ENCODE measurements at regions not wholly inside any gene's neighbourhood (a gene's known extent, or its start where the extent isn't known, plus 50 kb on each side); places are given as distances from the start of the nearest gene placed in this dataset.
"Not testable (repeated sequence)": the region's sequence is repeated elsewhere in the genome, so short reads cannot be mapped to it uniquely, and the experiment has no call there.

DNA sequence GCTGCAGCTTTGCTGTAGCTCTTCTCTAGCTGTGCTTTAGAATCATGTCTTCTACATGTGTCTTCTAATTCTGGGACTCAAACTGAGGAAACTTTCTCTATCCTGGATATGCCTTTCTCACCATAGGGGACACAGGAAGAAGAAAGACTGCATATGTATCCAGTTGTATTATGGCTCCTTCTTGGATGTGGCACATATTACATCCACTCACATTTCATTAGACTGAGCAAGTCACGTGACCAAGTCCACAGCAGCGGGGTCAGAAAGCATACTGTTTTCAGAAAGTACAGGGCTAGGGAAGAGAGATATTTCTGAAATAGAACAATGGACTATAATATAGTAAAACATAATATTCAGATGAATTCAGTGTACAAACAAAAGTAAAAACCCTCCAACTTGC lies 187.6 kb upstream of the RIMS1 start:
- peak; percentile 6 for DNase-seq (ENCODE audit: low read depth)

DNA sequence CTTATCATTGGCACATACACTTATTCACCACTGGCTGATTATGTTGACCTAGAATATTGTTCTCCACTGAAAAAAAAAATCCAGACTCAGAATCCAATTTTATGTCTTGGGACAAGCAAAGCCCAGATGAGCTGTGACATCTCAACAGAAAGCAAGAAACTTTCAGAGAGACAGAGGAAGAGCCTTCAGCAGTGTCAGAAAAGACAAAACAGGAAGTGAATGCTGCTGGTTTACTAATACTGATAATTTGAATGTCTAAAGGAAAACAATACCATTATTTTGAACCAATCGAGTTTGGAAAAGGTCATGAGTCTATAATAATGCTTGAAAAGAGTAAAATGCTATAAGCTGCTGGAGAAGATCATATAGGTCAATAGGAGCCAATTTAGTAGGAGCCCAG lies 179.8 kb upstream of the RIMS1 start:
- DNase-seq (ENCODE audit: low read depth), result no peak

DNA sequence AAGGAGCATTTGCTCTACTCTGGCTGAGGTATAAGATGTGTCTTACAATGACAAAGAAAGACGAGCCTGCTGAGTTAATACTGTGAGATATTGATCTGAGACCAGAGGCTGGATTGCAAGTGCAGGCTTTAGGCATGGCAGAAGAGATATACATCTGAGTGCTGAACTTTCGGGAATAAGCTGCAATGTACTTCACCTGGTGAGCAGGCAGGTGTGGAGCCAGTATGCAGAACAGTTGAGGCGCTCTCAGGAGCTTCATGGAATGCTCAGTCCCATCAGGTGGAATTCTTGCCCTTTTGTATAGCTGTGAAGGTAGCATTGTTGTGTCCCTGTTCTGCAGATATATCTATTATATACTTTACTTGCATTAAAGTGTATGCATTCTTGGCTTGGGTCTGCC lies 179.3 kb upstream of the RIMS1 start:
- DNase-seq (ENCODE audit: low read depth), result no peak

DNA sequence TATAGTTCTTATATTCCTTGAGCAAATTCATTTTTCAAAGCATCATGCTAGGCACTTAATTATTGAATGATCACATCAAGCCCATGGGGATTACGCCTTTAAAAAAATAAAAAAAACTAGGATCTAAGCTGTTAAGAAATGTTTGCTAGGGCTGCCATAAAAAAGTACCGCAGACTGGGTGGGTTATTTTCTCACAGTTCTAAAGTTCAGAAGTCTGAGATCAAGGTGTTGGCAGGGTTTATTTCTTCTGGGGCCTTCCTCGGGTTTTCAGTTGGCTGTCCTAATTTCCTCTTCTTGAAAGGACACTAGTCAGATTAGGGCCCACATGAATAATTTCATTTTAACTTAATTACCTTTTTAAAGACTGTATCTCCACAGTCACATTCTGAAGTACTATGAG lies 165.6 kb upstream of the RIMS1 start:
- DNase-seq (ENCODE audit: low read depth), result no peak

DNA sequence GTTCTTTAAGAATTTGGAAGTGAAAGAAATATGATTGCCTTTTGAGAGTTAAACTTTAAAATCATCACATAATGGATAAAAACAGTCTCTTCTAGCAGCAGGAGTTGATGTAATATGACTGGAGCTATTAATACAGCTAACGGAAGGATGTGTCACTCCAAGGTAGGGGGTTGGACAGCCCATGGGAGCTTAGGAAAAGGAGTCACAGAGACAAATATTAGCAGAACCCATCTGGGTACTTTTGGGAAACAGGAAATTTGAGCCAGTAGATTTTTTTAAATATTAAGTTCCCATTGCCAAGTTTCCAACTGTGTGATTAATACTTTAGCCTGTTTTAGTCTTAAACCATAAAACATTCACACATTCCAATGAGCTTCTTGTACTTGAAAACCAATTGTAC lies 164.7 kb upstream of the RIMS1 start:
- peak; percentile 46 for DNase-seq (ENCODE audit: low read depth)

DNA sequence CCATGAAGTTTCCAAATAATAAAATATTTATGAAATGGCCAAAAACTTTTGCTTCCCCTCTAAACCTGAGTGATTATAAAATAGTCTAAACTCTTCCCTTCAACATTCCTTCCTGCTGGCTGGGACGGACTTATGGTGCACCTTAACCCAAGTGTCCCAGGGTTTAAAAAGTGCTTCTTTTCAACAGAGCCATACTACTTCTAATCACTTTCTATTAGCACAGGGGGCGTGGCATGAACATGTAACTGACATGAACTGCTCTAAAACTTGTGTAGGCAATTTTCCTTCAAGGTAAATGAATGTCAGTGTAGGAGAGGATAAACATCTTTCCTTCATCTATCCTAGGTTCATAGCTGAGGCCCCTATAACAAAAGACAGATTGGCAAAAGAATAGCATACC lies 163.6 kb upstream of the RIMS1 start:
- DNase-seq (ENCODE audit: low read depth), result no peak

DNA sequence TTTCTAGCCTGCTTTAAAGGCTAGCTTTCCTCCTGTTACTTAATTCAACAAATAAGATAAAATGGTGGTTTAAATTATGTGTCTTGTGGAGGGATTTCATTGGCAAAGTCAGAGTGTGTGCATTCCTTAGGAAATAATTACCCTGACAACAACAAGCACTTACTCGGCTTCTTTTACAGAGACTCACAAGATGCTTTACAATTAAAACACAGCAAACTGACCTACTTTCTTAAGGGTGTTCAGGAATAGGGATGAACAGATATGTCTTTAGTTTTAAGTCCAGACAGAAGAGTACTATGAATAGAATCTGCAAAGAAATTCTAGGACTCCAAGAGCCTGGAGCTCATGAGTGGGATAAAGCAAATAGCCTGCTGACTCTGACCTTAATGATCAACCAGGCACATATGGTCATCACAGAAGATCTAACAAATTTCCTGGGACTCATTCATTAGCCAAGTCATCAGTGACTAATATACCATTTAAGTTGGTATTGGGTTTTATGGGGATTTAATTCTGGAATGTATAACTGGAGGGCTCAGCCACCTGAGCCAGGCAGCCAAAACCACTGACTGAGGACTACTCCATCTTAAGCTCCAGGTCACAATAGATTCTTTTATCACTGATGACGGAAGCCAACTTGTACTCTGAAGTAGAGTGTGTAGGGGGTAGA lies 161.8 kb upstream of the RIMS1 start:
- no peak for DNase-seq (ENCODE audit: low read depth)

DNA sequence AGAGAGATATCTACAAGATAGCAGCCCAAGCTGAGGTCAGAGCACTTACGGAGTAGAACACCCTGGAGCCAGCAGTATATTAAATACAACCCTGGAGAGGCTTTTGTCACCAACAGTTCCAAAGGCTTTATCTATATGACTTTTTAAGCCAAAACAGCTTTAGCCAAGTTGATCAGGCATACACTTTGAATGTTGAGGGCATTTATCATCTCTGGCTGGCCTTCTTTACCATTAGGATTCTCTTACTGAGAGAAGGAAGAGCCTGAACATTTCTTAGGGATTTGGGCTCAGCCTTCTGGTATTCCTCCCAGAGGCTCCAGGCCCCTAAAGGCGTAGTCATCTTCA lies 161.3 kb upstream of the RIMS1 start:
- DNase-seq (ENCODE audit: low read depth), result no peak

DNA sequence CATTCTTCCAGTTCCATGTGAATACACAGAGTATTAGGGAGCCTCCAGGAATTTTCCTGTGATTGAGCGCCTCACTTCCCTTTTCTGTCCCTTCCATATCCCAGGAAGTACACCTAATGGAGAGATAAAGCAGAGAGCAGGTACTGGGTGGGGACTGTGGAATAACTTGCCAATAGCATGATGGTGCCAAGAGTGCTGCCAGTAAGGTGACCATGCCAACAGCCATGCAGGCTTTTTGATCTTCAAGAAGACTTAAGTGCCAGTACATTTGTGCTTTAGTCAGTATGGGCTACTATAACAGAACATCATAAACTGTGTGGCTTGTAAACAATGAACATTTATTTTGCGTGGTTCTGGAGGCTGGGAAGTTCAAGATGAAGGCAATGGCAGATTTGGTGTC lies 160.2 kb upstream of the RIMS1 start:
- DNase-seq (ENCODE audit: low read depth), result no peak

DNA sequence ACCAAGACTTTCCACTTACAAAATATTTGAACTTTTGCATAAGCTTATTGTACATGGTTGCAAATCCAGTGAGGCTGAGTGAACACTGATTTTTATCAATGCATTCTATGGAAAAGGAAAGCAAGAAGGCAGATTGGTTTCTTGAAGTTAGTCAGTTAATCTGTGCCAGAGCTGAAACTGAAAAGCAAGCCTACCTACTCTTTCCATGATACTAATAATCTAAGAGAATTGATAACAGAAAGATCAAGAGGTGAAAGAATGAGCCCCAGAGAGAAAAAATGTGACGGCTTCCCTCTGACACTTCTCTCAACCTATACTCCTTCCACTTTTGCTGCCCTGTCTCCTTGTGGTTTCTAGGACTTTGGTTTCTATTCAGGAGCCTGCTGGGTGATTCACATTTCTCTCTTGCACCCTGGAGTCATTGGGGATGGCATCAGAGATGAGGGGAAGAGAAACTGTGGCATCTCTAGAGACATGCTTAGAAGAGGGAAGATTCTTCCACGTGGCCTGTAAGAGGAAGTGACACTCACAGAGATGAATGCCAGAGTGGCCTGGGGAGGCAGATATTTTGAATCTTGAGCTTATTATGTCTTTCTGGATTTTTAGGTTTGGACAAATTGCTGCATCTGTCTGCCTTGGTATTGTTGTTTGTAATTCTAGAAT lies 158.6 kb upstream of the RIMS1 start:
- DNase-seq (ENCODE audit: low read depth), result peak; percentile 42

DNA sequence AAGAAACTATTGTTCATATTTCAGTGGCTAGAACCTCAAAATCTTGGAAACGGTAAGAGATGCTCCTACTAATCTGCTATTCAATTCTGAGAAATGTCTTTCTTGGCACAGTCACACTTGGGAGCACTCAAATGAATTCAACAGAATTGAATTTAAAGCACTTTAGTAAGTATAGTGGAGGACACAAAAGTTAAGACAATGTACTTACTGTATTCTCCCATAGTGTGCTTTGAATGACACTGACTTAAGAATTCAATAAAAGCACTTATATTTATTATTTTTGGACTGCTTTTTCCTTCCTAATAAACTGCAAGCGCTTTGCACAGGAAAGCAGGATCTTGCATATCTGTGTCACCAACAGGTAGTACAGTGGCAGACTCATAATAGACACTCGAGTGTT lies 156.1 kb upstream of the RIMS1 start:
- DNase-seq (ENCODE audit: low read depth), result no peak

DNA sequence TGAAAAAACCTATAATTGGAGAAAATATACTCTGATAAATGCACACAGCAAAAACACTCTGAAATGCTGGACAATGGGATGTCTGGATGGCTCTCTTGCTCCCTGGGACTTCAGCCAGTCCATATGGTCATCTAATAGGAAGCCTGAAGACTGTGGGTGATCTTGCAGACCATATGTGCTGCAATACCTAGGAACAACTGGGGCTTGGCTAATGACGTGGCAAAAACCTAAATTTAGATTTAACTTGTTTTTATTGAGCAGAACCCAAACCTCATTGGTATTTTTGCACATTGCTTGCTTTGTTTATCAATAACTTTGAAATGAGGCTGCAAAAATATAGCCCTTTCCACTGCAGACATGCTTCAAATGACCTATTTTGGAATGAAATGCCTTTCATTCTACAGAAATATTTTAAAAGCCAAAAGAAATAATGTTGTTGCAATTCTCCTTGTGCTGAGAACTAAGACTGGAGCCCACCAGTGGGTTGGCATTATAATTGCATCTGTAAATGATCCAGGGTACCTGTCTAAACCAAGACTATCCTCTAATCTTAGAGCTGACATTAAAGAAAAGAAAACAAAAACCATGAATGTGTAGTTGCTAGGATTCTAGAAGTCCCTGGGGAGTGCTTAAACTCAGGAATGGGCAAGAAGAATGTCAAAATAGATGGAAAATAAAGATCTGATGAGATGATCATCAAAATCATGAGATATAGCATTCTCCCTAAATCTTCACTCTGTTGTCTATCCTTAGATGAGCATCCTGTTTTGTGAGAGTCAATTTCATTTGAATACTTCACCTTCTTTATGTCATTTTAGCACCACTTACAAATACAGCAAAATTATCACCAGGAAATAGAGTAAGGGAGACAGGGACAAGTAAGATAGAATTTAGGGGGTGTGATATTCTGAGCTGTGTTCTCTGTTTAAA lies 152.1 kb upstream of the RIMS1 start:
- DNase-seq (ENCODE audit: low read depth), result no peak

DNA sequence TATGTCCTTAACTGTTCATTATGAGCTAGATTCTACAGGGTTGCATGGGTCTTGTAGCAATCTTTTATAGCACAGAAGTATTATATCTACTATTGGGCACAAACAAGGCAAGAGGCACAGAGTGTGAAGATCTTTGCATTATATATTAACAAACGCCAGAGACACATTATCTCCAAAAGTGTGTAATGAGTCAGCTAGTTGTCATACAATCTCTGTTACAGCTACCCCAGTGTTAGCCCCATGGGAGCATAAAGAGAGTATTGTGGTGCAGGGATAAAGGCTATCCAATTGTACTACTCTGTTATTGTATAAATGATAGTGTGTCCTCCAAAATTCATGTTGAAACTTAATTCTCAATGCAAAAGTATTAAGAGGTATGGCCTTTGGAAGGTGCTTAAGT lies 148.4 kb upstream of the RIMS1 start:
- DNase-seq (ENCODE audit: low read depth), result peak; percentile 13

DNA sequence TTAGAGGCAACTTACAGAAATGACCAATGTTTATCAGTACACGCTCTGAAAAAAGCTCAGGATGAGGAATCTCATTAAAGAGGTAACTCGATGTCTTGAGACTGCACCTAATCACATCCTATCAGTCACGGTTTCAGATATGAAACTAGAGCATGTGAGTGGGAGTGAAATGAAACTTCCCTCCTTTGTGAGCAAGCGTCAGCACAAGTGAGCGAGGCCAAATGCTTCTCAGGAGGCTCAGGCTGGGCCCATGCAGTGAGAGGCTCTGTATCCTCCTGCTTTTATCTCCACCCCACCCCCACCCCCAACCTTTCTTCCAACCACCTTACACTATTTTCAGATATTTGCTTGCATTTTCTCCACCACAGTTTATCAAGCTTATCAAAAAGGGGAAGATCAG lies 140.8 kb upstream of the RIMS1 start:
- no peak for DNase-seq (ENCODE audit: low read depth)

DNA sequence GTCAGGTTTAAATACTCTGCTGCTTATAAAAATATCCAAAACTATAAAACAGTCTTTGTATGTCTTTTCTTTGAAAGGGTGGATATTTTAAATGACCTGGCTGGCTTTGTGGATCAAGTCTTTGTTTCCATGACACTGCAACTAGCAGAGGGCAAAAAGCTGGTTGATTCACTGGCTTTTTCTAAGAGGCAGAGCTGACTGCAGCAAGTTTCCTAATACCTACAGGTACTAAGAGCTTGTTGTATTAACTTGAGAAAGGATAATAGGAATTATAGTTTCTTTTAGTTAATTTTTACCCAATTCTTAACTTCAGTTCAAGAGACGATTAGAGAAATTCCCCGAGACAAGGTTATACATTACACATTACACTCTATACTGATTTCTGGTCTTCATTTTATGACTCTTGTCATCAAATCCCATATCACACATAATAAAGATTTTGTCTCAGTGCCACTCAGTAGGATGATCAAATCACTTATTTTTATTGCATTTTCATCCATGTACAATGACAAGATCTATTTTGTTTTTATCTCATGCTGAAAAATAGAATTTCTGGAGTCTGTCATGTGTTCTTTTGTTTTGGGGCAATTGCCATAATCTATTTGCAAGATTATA lies 120.1 kb upstream of the RIMS1 start:
- DNase-seq (ENCODE audit: low read depth), result no peak

DNA sequence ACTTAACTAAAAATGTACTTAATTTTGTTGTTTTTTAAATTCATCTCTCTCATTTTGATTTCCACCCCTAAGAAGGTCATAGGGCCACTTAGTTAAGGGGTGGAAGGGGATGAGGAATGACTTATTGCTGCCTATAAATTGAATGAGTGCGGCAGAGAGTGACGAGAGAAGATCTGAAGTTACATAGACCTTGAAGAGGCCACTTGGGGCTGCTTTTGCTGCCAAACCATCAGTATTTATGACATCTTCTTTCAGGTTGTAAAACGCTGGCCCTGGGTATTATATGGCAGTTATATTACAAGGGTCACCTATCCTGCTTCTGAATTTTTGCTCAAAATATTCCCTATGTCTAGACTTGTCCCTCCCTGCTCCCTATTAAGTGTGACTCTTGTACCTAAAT lies 119.6 kb upstream of the RIMS1 start:
- no peak for DNase-seq (ENCODE audit: low read depth)

DNA sequence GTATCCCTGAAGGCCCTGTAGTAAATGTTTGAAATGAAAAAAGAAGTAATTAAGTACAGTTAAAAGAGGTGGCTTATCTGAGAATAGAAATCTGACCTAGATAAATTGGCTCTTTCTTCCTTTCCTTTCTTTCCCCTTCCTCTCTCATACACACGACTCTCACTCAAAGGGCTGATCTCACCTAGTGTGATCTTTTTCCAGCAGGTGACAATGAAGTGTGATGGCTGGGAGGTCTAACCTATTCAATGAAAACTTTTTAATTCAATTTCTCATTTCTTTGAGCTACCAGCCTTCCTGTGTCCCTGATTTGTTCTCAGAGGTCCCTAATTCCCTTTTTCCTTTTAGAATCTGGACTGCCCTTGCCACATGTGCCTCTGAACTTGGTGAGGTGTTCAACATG lies 118.0 kb upstream of the RIMS1 start:
- DNase-seq (ENCODE audit: low read depth), result no peak

DNA sequence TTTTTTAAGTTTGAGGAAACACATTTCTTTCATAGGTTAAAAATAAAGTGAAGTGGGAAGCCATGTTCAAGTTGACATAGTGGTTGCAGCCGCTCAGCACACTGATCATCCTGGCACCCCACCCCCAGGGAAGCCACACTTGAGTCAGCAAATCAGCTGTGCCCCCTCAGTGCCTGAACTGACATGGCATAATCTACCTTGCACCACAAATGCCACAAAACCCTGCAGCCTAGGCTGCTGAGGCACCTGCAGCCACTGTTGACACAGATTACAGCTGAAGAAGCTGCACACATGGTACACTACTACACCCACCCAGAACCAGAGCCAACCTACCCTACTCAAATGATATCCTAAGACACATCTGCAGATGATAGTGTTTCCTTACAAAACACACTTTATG lies 77.5 kb upstream of the RIMS1 start:
- DNase-seq (ENCODE audit: low read depth), result no peak

DNA sequence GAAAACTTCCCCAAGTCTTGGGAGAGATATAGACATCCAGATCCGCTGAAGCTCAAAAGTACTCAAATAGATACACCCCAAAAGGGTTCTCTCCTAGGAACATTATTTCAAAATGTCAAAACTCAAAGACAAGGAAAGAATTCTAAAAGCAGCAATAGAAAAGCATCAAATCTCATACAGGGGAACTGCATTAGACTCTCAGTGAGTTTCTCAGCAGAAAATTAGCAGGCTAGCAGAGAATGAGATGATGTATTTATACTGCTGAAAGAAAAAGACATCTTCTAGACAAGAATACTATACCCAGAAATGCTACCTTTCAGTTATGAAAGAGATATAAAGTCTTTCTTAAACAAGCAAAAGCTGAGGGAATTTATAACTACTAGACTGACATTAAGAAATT lies 75.5 kb upstream of the RIMS1 start:
- DNase-seq (ENCODE audit: low read depth), result no peak

DNA sequence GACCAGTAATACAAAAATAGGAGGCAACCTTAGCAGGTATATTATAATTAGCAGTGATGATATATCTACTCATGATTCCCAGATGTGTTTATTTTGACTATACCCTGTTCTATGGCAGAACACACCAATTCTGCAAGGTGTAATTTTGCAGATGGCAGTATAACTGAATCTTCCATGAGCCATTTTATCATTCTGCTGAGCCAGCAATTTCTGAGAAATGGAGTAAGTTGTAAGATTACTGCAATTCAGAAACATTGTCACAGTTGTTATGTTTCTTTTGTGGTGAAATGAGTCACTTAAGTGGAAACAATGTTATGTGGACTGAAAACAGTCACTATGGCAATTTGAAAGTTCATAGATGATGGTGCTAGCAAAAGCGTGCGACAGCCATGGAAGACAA lies 63.7 kb upstream of the RIMS1 start:
- no peak for DNase-seq (ENCODE audit: low read depth)

DNA sequence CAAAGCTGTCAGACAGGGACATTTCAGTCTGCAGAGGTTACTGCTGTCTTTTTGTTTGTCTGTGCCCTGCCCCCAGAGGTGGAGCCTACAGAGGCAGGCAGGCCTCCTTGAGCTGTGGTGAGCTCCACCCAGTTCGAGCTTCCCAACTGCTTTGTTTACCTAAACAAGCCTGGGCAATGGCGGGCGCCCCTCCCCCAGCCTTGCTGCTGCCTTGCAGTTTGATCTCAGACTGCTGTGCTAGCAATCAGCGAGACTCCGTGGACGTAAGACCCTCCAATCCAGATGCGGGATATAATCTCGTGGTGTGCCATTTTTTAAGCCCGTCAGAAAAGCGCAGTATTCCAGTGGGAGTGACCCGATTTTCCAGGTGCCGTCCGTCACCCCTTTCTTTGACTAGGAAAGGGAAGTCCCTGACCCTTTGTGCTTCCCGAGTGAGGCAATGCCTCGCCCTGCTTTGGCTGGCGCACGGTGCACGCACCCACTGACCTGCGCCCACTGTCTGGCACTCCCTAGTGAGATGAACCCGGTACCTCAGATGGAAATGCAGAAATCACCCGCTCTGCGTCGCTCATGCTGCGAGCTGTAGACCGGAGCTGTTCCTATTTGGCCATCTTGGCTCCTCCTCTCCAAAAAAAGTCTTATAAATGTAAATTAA lies 54.1 kb upstream of the RIMS1 start:
- DNase-seq (ENCODE audit: low read depth), result not testable (repeated sequence)

All from HT1080 (cell line).